ENCODE measurements at regions not wholly inside any gene's neighbourhood (a gene's known extent, or its start where the extent isn't known, plus 50 kb on each side); places are given as distances from the start of the nearest gene placed in this dataset.

GRCh38 chr12:28631831-28632230 is 441.6 kb downstream of the CCDC91 start:
- TF ChIP-seq CTCF (IDR thresholded peaks at IDR 0.05) = no peak

- no peak for TF ChIP-seq CTCF (IDR thresholded peaks at IDR 0.05)
These were observed 450.3 kb downstream of the CCDC91 start for GRCh38 chr12:28640519-28640918.

- TF ChIP-seq CTCF (IDR thresholded peaks at IDR 0.05) = no peak
These were observed 455.2 kb downstream of the CCDC91 start for GRCh38 chr12:28645436-28645835.

GRCh38 chr12:28645891-28646290 is 455.6 kb downstream of the CCDC91 start:
- no peak for TF ChIP-seq CTCF (IDR thresholded peaks at IDR 0.05)

GRCh38 chr12:28650906-28651305 is 460.6 kb downstream of the CCDC91 start:
- TF ChIP-seq CTCF (IDR thresholded peaks at IDR 0.05) = no peak

GRCh38 chr12:28652239-28652638 is 462.0 kb downstream of the CCDC91 start:
- no peak for TF ChIP-seq CTCF (IDR thresholded peaks at IDR 0.05)

GRCh38 chr12:28681980-28682379 is 467.1 kb upstream of the FAR2 start:
- TF ChIP-seq CTCF (IDR thresholded peaks at IDR 0.05) = no peak

- TF ChIP-seq CTCF (IDR thresholded peaks at IDR 0.05) = no peak
These were observed 465.7 kb upstream of the FAR2 start for GRCh38 chr12:28683366-28683765.

Data from LNCAP (cell line).